GM19463 (cell line): ENCODE measurements at regions not wholly inside any gene's neighbourhood (a gene's known extent, or its start where the extent isn't known, plus 50 kb on each side); places are given as distances from the start of the nearest gene placed in this dataset.

ENCODE experiments used
- ATAC-seq: cut with Tn5 transposase; IDR thresholded peaks from one replicate; pipeline ENCODE4 v1.9.1; 2021; ENCODE audit warnings: mild to moderate bottlenecking, moderate library complexity; ENCODE audit not compliant: unreplicated experiment

- no peak for ATAC-seq
Measured at GRCh38 chr6:163828038-163828795, 413.7 kb downstream of the QKI start.

GRCh38 chr6:163827143-163827542 is 412.6 kb downstream of the QKI start:
- ATAC-seq = no peak

GRCh38 chr6:163826629-163827028 is 412.1 kb downstream of the QKI start:
- no peak for ATAC-seq

- ATAC-seq = no peak
Measured at GRCh38 chr6:163825033-163825432, 410.5 kb downstream of the QKI start.

- no peak for ATAC-seq
Measured at GRCh38 chr6:163823577-163823976, 409.1 kb downstream of the QKI start.

- no peak for ATAC-seq
Measured at GRCh38 chr6:163820745-163821458, 406.4 kb downstream of the QKI start.

- ATAC-seq = no peak
Measured at GRCh38 chr6:163820171-163820570, 405.7 kb downstream of the QKI start.

GRCh38 chr6:163818719-163819118 is 404.2 kb downstream of the QKI start:
- no peak for ATAC-seq

GRCh38 chr6:163816441-163816840 is 401.9 kb downstream of the QKI start:
- ATAC-seq = no peak

GRCh38 chr6:163815796-163816195 is 401.3 kb downstream of the QKI start:
- ATAC-seq = no peak

- ATAC-seq = peak; percentile 61
Measured at GRCh38 chr6:163814494-163815364, 400.2 kb downstream of the QKI start.

- ATAC-seq = peak; percentile 52
Measured at GRCh38 chr6:163813979-163814493, 399.5 kb downstream of the QKI start.

- ATAC-seq = no peak
Measured at GRCh38 chr6:163811317-163811716, 396.8 kb downstream of the QKI start.

GRCh38 chr6:163809364-163809763 is 394.8 kb downstream of the QKI start:
- no peak for ATAC-seq

- no peak for ATAC-seq
Measured at GRCh38 chr6:163808871-163809270, 394.4 kb downstream of the QKI start.

- ATAC-seq = no peak
Measured at GRCh38 chr6:163808231-163808630, 393.7 kb downstream of the QKI start.

GRCh38 chr6:163806755-163807499 is 392.4 kb downstream of the QKI start:
- no peak for ATAC-seq

GRCh38 chr6:163804991-163805390 is 390.5 kb downstream of the QKI start:
- no peak for ATAC-seq

- no peak for ATAC-seq
Measured at GRCh38 chr6:163802267-163802666, 387.7 kb downstream of the QKI start.

- no peak for ATAC-seq
Measured at GRCh38 chr6:163797296-163797845, 382.9 kb downstream of the QKI start.
